ENCODE measurements at regions not wholly inside any gene's neighbourhood (a gene's known extent, or its start where the extent isn't known, plus 50 kb on each side); places are given as distances from the start of the nearest gene placed in this dataset.
A peak's percentile ranks its signal among the peaks of the same experiment; 100 is the strongest.
"Not testable (repeated sequence)": the region's sequence is repeated elsewhere in the genome, so short reads cannot be mapped to it uniquely, and the experiment has no call there.

- intact Hi-C loops (cut with micrococcal nuclease) = no loop called here
- Mint-ChIP-seq H3K27me3 (ENCODE audit: insufficient read depth) (peaks cover 5% of the 10 kb centered on the region), H3K4me3 (no peak overlapping the region), H3K27ac (no peak overlapping the region), H3K4me1 (ENCODE audit: low read depth) (no peaks in the 10 kb centered on the region), H3K9me3 (no peaks in the 10 kb centered on the region), H3K36me3 (ENCODE audit: low read depth) (no peaks in the 10 kb centered on the region)
- no peak for DNase-seq (ENCODE audit: low spot score)
Measured at GRCh38 chr20:57815405-57815804, 105.6 kb upstream of the PMEPA1 start.

GRCh38 chr20:57814529-57814928, 104.7 kb upstream of the PMEPA1 start:
- H3K27ac Mint-ChIP-seq = no peak overlapping the region

GRCh38 chr20:57813509-57814269, 103.9 kb upstream of the PMEPA1 start:
- H3K4me1 Mint-ChIP-seq (ENCODE audit: low read depth) = no peaks in the 10 kb centered on the region
- H3K27ac Mint-ChIP-seq = no peak overlapping the region
- H3K27me3 Mint-ChIP-seq (ENCODE audit: insufficient read depth) = peaks cover 5% of the 10 kb centered on the region
- H3K4me3 Mint-ChIP-seq = no peak overlapping the region
- no peaks in the 10 kb centered on the region for H3K9me3 Mint-ChIP-seq
- no peaks in the 10 kb centered on the region for H3K36me3 Mint-ChIP-seq (ENCODE audit: low read depth)
- no peak for DNase-seq (ENCODE audit: low spot score)
- intact Hi-C loops (cut with micrococcal nuclease) = no loop called here

More at GRCh38 chr20:57814529-57814928, 104.7 kb upstream of the PMEPA1 start:
- no peak for DNase-seq (ENCODE audit: low spot score)
- Mint-ChIP-seq H3K36me3 (ENCODE audit: low read depth) (no peaks in the 10 kb centered on the region), H3K27me3 (ENCODE audit: insufficient read depth) (peaks cover 5% of the 10 kb centered on the region), H3K9me3 (no peaks in the 10 kb centered on the region), H3K4me1 (ENCODE audit: low read depth) (no peaks in the 10 kb centered on the region), H3K4me3 (no peak overlapping the region)
- intact Hi-C loops (cut with micrococcal nuclease) = no loop called here

- H3K4me3 Mint-ChIP-seq; H3K36me3 Mint-ChIP-seq (ENCODE audit: low read depth); H3K9me3 Mint-ChIP-seq; DNase-seq (ENCODE audit: low spot score); H3K4me1 Mint-ChIP-seq (ENCODE audit: low read depth); H3K27ac Mint-ChIP-seq; intact Hi-C loops (cut with micrococcal nuclease); H3K27me3 Mint-ChIP-seq (ENCODE audit: insufficient read depth): not testable (repeated sequence)
Measured at GRCh38 chr20:57812632-57813031, 102.8 kb upstream of the PMEPA1 start.

- no peaks in the 10 kb centered on the region for H3K36me3 Mint-ChIP-seq (ENCODE audit: low read depth)
- no peaks in the 10 kb centered on the region for H3K4me1 Mint-ChIP-seq (ENCODE audit: low read depth)
- no peak overlapping the region for H3K27ac Mint-ChIP-seq
- no peak overlapping the region for H3K4me3 Mint-ChIP-seq
- H3K9me3 Mint-ChIP-seq = no peaks in the 10 kb centered on the region
- intact Hi-C loops (cut with micrococcal nuclease) = no loop called here
- peaks cover 5% of the 10 kb centered on the region for H3K27me3 Mint-ChIP-seq (ENCODE audit: insufficient read depth)
- DNase-seq (ENCODE audit: low spot score) = no peak
Measured at GRCh38 chr20:57811374-57812020, 101.7 kb upstream of the PMEPA1 start.

- Mint-ChIP-seq H3K9me3 (no peaks in the 10 kb centered on the region), H3K4me1 (ENCODE audit: low read depth) (no peaks in the 10 kb centered on the region), H3K4me3 (no peak overlapping the region), H3K27me3 (ENCODE audit: insufficient read depth) (peaks cover 5% of the 10 kb centered on the region), H3K36me3 (ENCODE audit: low read depth) (no peaks in the 10 kb centered on the region), H3K27ac (no peak overlapping the region)
- DNase-seq (ENCODE audit: low spot score) = no peak
- intact Hi-C loops (cut with micrococcal nuclease) = no loop called here
Measured at GRCh38 chr20:57810511-57811373, 100.9 kb upstream of the PMEPA1 start.

GRCh38 chr20:57809661-57810172, 99.9 kb upstream of the PMEPA1 start:
- Mint-ChIP-seq H3K9me3 (no peaks in the 10 kb centered on the region), H3K4me1 (ENCODE audit: low read depth) (no peaks in the 10 kb centered on the region), H3K27ac (no peak overlapping the region), H3K4me3 (no peak overlapping the region), H3K36me3 (ENCODE audit: low read depth) (no peaks in the 10 kb centered on the region), H3K27me3 (ENCODE audit: insufficient read depth) (peaks cover 2% of the 10 kb centered on the region)
- intact Hi-C loops (cut with micrococcal nuclease) = no loop called here
- DNase-seq (ENCODE audit: low spot score) = no peak

- intact Hi-C loops (cut with micrococcal nuclease) = no loop called here
- Mint-ChIP-seq H3K27ac (no peak overlapping the region), H3K4me1 (ENCODE audit: low read depth) (no peaks in the 10 kb centered on the region), H3K9me3 (no peaks in the 10 kb centered on the region), H3K36me3 (ENCODE audit: low read depth) (no peaks in the 10 kb centered on the region), H3K4me3 (no peak overlapping the region), H3K27me3 (ENCODE audit: insufficient read depth) (no peaks in the 10 kb centered on the region)
- no peak for DNase-seq (ENCODE audit: low spot score)
Measured at GRCh38 chr20:57809149-57809548, 99.3 kb upstream of the PMEPA1 start.

- no peak for DNase-seq (ENCODE audit: low spot score)
- H3K27me3 Mint-ChIP-seq (ENCODE audit: insufficient read depth) = no peaks in the 10 kb centered on the region
- intact Hi-C loops (cut with micrococcal nuclease) = no loop called here
- H3K9me3 Mint-ChIP-seq = no peaks in the 10 kb centered on the region
- no peaks in the 10 kb centered on the region for H3K4me1 Mint-ChIP-seq (ENCODE audit: low read depth)
- H3K36me3 Mint-ChIP-seq (ENCODE audit: low read depth) = no peaks in the 10 kb centered on the region
- H3K27ac Mint-ChIP-seq = peak overlapping the region; percentile 52
- H3K4me3 Mint-ChIP-seq = no peak overlapping the region
Measured at GRCh38 chr20:57808264-57809070, 98.7 kb upstream of the PMEPA1 start.

- no peaks in the 10 kb centered on the region for H3K9me3 Mint-ChIP-seq
- no peaks in the 10 kb centered on the region for H3K36me3 Mint-ChIP-seq (ENCODE audit: low read depth)
- no peak overlapping the region for H3K27ac Mint-ChIP-seq
- no peaks in the 10 kb centered on the region for H3K4me1 Mint-ChIP-seq (ENCODE audit: low read depth)
- intact Hi-C loops (cut with micrococcal nuclease) = no loop called here
- DNase-seq (ENCODE audit: low spot score) = no peak
- no peak overlapping the region for H3K4me3 Mint-ChIP-seq
- no peaks in the 10 kb centered on the region for H3K27me3 Mint-ChIP-seq (ENCODE audit: insufficient read depth)
Measured at GRCh38 chr20:57807401-57808263, 97.8 kb upstream of the PMEPA1 start.

- Mint-ChIP-seq H3K4me1 (ENCODE audit: low read depth) (no peaks in the 10 kb centered on the region), H3K9me3 (no peaks in the 10 kb centered on the region), H3K27ac (no peak overlapping the region), H3K36me3 (ENCODE audit: low read depth) (no peaks in the 10 kb centered on the region), H3K4me3 (no peak overlapping the region), H3K27me3 (ENCODE audit: insufficient read depth) (no peaks in the 10 kb centered on the region)
- intact Hi-C loops (cut with micrococcal nuclease) = no loop called here
- DNase-seq (ENCODE audit: low spot score) = no peak
Measured at GRCh38 chr20:57806975-57807374, 97.2 kb upstream of the PMEPA1 start.

- Mint-ChIP-seq H3K27me3 (ENCODE audit: insufficient read depth) (no peaks in the 10 kb centered on the region), H3K36me3 (ENCODE audit: low read depth) (no peaks in the 10 kb centered on the region), H3K4me3 (no peak overlapping the region), H3K4me1 (ENCODE audit: low read depth) (no peaks in the 10 kb centered on the region), H3K9me3 (no peaks in the 10 kb centered on the region), H3K27ac (no peak overlapping the region)
- intact Hi-C loops (cut with micrococcal nuclease) = no loop called here
- DNase-seq (ENCODE audit: low spot score) = no peak
Measured at GRCh38 chr20:57806476-57806875, 96.7 kb upstream of the PMEPA1 start.
